Osteoblast (primary cell): ENCODE measurements at regions not wholly inside any gene's neighbourhood (a gene's known extent, or its start where the extent isn't known, plus 50 kb on each side); places are given as distances from the start of the nearest gene placed in this dataset.

Source experiments
- DNase-seq: peaks from one replicate; pipeline ENCODE4 v3.0.0; 2011; ENCODE audit warnings: low spot score, mixed read lengths; ENCODE audit not compliant: insufficient read length; ENCODE audit errors: missing footprints
- H2AFZ ChIP-seq: 2 replicates; pipeline ENCODE4 v1.6.0; 2011; ENCODE audit warnings: mild to moderate bottlenecking, low read length
- H3K27ac ChIP-seq: 2 replicates; pipeline ENCODE4 v1.5.1; 2011; ENCODE audit warnings: mild to moderate bottlenecking, low read depth, low read length, moderate library complexity
- H3K27me3 ChIP-seq: 2 replicates; pipeline ENCODE4 v1.6.0; 2012; ENCODE audit warnings: mild to moderate bottlenecking, control low read depth, inconsistent platforms, low read length, moderate library complexity; ENCODE audit not compliant: insufficient read depth
- H3K36me3 ChIP-seq: 2 replicates; pipeline ENCODE4 v1.5.1; 2011; ENCODE audit warnings: mild to moderate bottlenecking, low read length, control low read depth, moderate library complexity; ENCODE audit not compliant: insufficient read depth
- H3K4me1 ChIP-seq: 2 replicates; pipeline ENCODE4 v1.5.1; 2011; ENCODE audit warnings: mild to moderate bottlenecking, low read length, control low read depth, moderate library complexity; ENCODE audit not compliant: insufficient read depth
- H3K4me2 ChIP-seq: 2 replicates; pipeline ENCODE4 v1.6.0; 2011; ENCODE audit warnings: mild to moderate bottlenecking, low read length; ENCODE audit not compliant: insufficient read depth
- H3K4me3 ChIP-seq: fragments of 200-600 bp; sonication (generic); 3 replicates; pipeline ENCODE4 v1.5.1; 2012; ENCODE audit warnings: mild to moderate bottlenecking, low read length, inconsistent platforms; ENCODE audit not compliant: insufficient read depth
- H3K79me2 ChIP-seq: 2 replicates; pipeline ENCODE4 v1.6.0; 2012; ENCODE audit warnings: mild to moderate bottlenecking, low read length, control low read depth, inconsistent platforms; ENCODE audit not compliant: insufficient read depth
- H3K9me3 ChIP-seq: 2 replicates; pipeline ENCODE4 v1.5.1; 2011; ENCODE audit warnings: low read depth, low read length, control low read depth
- H4K20me1 ChIP-seq: 2 replicates; pipeline ENCODE4 v1.6.0; 2012; ENCODE audit warnings: mild to moderate bottlenecking, low read length, control low read depth; ENCODE audit not compliant: insufficient read depth
- CTCF ChIP-seq: IDR thresholded peaks from 2 replicates; pipeline ENCODE4 v1.5.1; 2011; ENCODE audit warnings: mild to moderate bottlenecking, low read depth, low read length, moderate library complexity; ENCODE audit errors: extremely low read depth

GRCh38 chr7:25662841-25663800, 434.8 kb upstream of the NPVF start:
- Histone ChIP-seq H3K27ac (no peak overlapping the region), H2AFZ (no peak overlapping the region), H3K4me3 (no peak overlapping the region), H3K9me3 (no peaks in the 10 kb centered on the region), H4K20me1 (no peaks in the 10 kb centered on the region), H3K4me1 (no peaks in the 10 kb centered on the region), H3K79me2 (no peaks in the 10 kb centered on the region), H3K36me3 (no peaks in the 10 kb centered on the region), H3K4me2 (no peak overlapping the region), H3K27me3 (no peaks in the 10 kb centered on the region)
- TF ChIP-seq CTCF = no peak
- DNase-seq = no peak

DNA sequence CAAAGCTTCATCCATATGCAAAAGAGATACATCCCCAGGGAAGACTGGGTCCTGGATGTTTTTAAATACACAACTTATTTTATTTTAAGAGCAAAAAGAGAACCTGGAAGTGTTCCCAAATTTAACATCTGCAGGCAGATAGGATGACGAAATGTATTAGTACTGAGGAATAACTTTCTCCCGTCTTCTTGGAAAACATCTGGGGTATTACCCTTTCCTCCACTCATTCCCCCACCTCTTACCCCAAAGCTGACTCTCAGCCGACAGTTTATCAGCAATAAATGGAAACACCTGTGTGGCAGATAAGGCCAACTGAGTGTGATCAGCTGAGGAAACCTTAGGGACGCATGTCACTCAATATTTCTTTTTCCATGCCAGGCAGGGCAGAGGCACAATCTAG, 435.6 kb upstream of the NPVF start:
- H3K4me2 ChIP-seq = no peak overlapping the region
- no peaks in the 10 kb centered on the region for H3K4me1 ChIP-seq
- no peaks in the 10 kb centered on the region for H3K9me3 ChIP-seq
- H3K4me3 ChIP-seq = no peak overlapping the region
- H3K27me3 ChIP-seq = no peaks in the 10 kb centered on the region
- H3K36me3 ChIP-seq = no peaks in the 10 kb centered on the region
- no peak for DNase-seq
- no peak overlapping the region for H2AFZ ChIP-seq
- no peak for TF ChIP-seq CTCF
- H4K20me1 ChIP-seq = no peaks in the 10 kb centered on the region
- no peaks in the 10 kb centered on the region for H3K79me2 ChIP-seq
- no peak overlapping the region for H3K27ac ChIP-seq

DNA sequence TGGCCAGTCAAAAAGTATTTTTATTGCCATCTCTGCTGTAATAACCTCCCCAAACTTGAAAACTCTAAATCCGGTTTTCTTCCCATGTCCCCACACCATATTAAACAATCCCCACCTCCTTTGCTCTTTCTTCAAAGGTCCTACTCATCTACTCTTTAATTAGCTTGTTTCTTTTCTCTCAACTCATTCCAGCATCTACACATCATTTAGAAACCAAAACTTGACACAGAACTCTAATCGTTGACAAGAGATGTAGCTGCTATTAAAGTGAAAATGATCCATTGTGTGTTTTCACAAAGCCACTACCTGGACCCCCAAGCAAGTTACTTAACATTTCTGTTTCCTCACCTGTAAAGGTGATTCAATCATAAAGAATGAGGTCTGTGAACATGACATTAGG, 436.3 kb upstream of the NPVF start:
- no peaks in the 10 kb centered on the region for H3K36me3 ChIP-seq
- TF ChIP-seq CTCF = no peak
- no peaks in the 10 kb centered on the region for H4K20me1 ChIP-seq
- H3K4me2 ChIP-seq = no peak overlapping the region
- H3K4me3 ChIP-seq = no peak overlapping the region
- no peak for DNase-seq
- no peaks in the 10 kb centered on the region for H3K79me2 ChIP-seq
- no peak overlapping the region for H2AFZ ChIP-seq
- H3K27ac ChIP-seq = no peak overlapping the region
- no peaks in the 10 kb centered on the region for H3K9me3 ChIP-seq
- H3K4me1 ChIP-seq = no peaks in the 10 kb centered on the region
- no peaks in the 10 kb centered on the region for H3K27me3 ChIP-seq

GRCh38 chr7:25665374-25665773, 437.1 kb upstream of the NPVF start:
- Histone ChIP-seq H3K4me3 (no peak overlapping the region), H2AFZ (no peak overlapping the region), H3K36me3 (no peaks in the 10 kb centered on the region), H4K20me1 (no peaks in the 10 kb centered on the region), H3K4me1 (no peaks in the 10 kb centered on the region), H3K27ac (no peak overlapping the region), H3K27me3 (no peaks in the 10 kb centered on the region), H3K9me3 (no peaks in the 10 kb centered on the region), H3K4me2 (no peak overlapping the region), H3K79me2 (no peaks in the 10 kb centered on the region)
- no peak for TF ChIP-seq CTCF
- no peak for DNase-seq
